Smooth muscle cell (in vitro differentiated cells): ENCODE measurements at regions not wholly inside any gene's neighbourhood (a gene's known extent, or its start where the extent isn't known, plus 50 kb on each side); places are given as distances from the start of the nearest gene placed in this dataset.

Experiments used
- DNase-seq: peaks from one replicate; lab custom pipeline; 2025; ENCODE audit not compliant: unreplicated experiment; lab: John Stamatoyannopoulos, UW
- H2AFZ ChIP-seq: fragments of 200-600 bp; sonication (generic); 2 replicates; pipeline ENCODE4 v1.6.0; 2016; ENCODE audit warnings: antibody characterized with exemption, low read depth, mild to moderate bottlenecking
- H3F3A ChIP-seq: fragments of 200-600 bp; sonication (generic); 2 replicates; pipeline ENCODE4 v1.6.0; 2017; ENCODE audit warnings: antibody characterized with exemption, low read depth
- H3K27ac ChIP-seq: fragments of 200-600 bp; sonication (generic); 2 replicates; pipeline ENCODE4 v1.5.1; 2016; ENCODE audit warnings: low read depth, mild to moderate bottlenecking
- H3K27me3 ChIP-seq: fragments of 200-600 bp; sonication (generic); 2 replicates; pipeline ENCODE4 v1.6.1; 2016; ENCODE audit warnings: low read depth, mild to moderate bottlenecking
- H3K36me3 ChIP-seq: fragments of 200-600 bp; sonication (generic); 2 replicates; pipeline ENCODE4 v1.5.1; 2016; ENCODE audit warnings: low read depth
- H3K4me1 ChIP-seq: fragments of 200-600 bp; sonication (generic); 2 replicates; pipeline ENCODE4 v1.5.1; 2016; ENCODE audit warnings: low read depth
- H3K4me2 ChIP-seq: fragments of 200-600 bp; sonication (generic); 2 replicates; pipeline ENCODE4 v1.6.0; 2016; ENCODE audit warnings: mild to moderate bottlenecking
- H3K4me3 ChIP-seq: fragments of 200-600 bp; sonication (generic); 2 replicates; pipeline ENCODE4 v1.5.1; 2016; ENCODE audit warnings: mild to moderate bottlenecking
- H3K79me2 ChIP-seq: fragments of 200-600 bp; sonication (generic); 2 replicates; pipeline ENCODE4 v1.6.0; 2016; ENCODE audit warnings: low read depth, mild to moderate bottlenecking
- H3K9ac ChIP-seq: fragments of 200-600 bp; sonication (generic); 2 replicates; pipeline ENCODE4 v1.6.0; 2016; ENCODE audit warnings: low read depth
- H3K9me3 ChIP-seq: fragments of 200-600 bp; sonication (generic); replicated peaks from 2 replicates; pipeline ENCODE4 v1.5.1; 2016; ENCODE audit warnings: low read depth
- H4K20me1 ChIP-seq: fragments of 200-600 bp; sonication (generic); 2 replicates; pipeline ENCODE4 v1.6.0; 2016; ENCODE audit warnings: low read depth
- CTCF ChIP-seq: fragments of 200-600 bp; sonication (generic); IDR thresholded peaks from 2 replicates; pipeline ENCODE4 v1.5.1; 2017; ENCODE audit warnings: borderline replicate concordance, mild to moderate bottlenecking, antibody characterized with exemption; ENCODE audit not compliant: insufficient read depth, poor library complexity, severe bottlenecking
- WGBS: methylation state at CpG from one replicate; pipeline ENCODE4 v1.1.7; 2016; ENCODE audit warnings: low lambda C conversion rate; 5-methylcytosine and 5-hydroxymethylcytosine counted together

DNA sequence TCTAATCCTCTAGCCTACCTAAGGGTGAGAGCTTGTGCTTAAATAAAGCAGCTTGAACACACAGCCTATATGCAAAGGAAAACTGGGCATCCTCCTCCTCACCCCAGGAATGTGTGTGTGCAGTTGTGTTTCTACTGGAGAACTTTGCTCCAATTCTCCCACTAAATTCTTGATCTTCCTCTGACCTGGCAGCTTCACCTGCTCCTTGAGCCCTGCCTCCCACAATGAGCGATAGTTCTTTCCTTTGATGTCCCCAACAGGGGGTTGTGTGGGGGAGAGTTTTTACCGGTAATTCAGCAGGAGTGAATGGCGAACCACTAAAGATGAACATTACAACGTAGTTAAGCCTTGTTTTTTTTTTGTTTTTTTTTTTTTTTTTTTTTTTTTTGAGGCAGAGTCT is 113.5 kb upstream of the RCN1 start:
- H3K9ac ChIP-seq = no peak overlapping the region
- H4K20me1 ChIP-seq = no peaks in the 10 kb centered on the region
- no peak for TF ChIP-seq CTCF
- no peak for DNase-seq
- WGBS = 49% methylated on average over 4 of the region's 4 CpGs
- no peak overlapping the region for H3K4me2 ChIP-seq
- no peak overlapping the region for H3K4me3 ChIP-seq
- H3K9me3 ChIP-seq = no peaks in the 10 kb centered on the region
- H3K27me3 ChIP-seq = peaks cover 26% of the 10 kb centered on the region
- H3K79me2 ChIP-seq = no peaks in the 10 kb centered on the region
- H3K36me3 ChIP-seq = no peaks in the 10 kb centered on the region
- H3K27ac ChIP-seq = no peak overlapping the region
- H3K4me1 ChIP-seq = no peaks in the 10 kb centered on the region
- H2AFZ ChIP-seq = no peak overlapping the region
- H3F3A ChIP-seq = no peaks in the 10 kb centered on the region

DNA sequence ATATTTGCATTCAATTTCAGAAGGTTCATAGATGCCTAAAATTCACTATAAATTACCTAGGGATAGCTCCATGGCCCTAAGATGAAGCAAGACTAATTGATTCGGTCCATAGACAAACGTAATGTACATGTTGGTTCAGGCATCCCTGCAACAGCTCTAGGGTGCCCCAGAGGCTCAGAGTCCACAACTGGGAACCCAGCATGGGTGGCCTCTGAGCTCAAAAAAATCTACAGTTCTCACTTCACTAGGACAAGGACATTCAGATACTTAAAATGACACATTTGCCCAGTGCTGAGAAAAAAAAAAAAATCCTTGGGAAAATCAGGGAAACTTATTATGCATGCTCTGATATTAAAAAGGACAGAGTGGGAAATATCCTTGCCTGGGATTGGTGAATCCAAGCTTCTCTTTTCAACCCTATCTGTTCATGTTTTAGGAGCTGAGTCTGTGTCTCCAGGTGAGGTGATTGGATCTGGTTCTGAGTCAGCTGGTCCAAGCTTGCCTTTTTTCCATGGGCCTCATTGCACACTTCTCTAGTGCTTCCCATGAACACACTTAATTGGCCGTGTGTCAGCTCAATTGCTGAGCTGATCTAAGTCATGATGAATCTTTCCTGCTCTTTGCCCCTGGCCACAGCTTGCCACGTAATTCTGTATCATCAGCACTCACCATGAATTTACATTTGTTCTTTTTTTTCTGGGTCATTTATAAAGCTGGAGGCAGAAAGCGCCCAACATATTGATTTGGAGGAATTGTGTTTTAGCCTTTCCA is 116.3 kb upstream of the RCN1 start:
- peaks cover 16% of the 10 kb centered on the region for H3K27me3 ChIP-seq
- H3K27ac ChIP-seq = no peak overlapping the region
- no peak overlapping the region for H2AFZ ChIP-seq
- H3K4me3 ChIP-seq = no peak overlapping the region
- H3K4me1 ChIP-seq = no peaks in the 10 kb centered on the region
- H3K4me2 ChIP-seq = no peak overlapping the region
- H3K79me2 ChIP-seq = no peaks in the 10 kb centered on the region
- no peak overlapping the region for H3K9ac ChIP-seq
- 82% methylated on average over 5 of the region's 5 CpGs for WGBS
- no peaks in the 10 kb centered on the region for H3K9me3 ChIP-seq
- H3K36me3 ChIP-seq = no peaks in the 10 kb centered on the region
- no peak for DNase-seq
- H4K20me1 ChIP-seq = no peaks in the 10 kb centered on the region
- H3F3A ChIP-seq = no peaks in the 10 kb centered on the region
- no peak for TF ChIP-seq CTCF

DNA sequence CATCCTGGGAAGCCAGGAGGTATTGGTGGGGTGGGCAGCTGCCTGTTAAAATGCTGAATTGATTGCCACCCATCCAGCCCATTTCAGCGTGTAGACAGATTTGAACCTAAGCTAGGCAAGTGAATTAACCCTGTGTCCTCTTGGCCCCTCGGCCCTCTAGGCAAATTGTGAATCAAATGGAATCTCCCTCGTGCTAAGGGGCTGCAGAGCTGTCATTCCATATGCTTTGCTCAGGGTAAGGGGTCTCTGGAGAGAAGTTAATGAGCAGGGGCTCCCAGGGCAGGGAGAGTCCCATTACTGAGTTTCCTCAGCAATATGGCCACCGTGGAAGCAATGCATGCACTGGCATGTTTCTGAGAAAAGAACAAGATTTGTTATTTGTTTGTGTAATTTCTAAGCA is 117.7 kb upstream of the RCN1 start:
- no peak overlapping the region for H3K4me3 ChIP-seq
- DNase-seq = no peak
- H3K27ac ChIP-seq = no peak overlapping the region
- no peak overlapping the region for H3K4me2 ChIP-seq
- no peaks in the 10 kb centered on the region for H3K36me3 ChIP-seq
- no peak overlapping the region for H3K9ac ChIP-seq
- no peak for TF ChIP-seq CTCF
- no peaks in the 10 kb centered on the region for H3K9me3 ChIP-seq
- no peaks in the 10 kb centered on the region for H3K4me1 ChIP-seq
- H3K27me3 ChIP-seq = peaks cover 13% of the 10 kb centered on the region
- H2AFZ ChIP-seq = no peak overlapping the region
- no peaks in the 10 kb centered on the region for H3F3A ChIP-seq
- H3K79me2 ChIP-seq = no peaks in the 10 kb centered on the region
- no peaks in the 10 kb centered on the region for H4K20me1 ChIP-seq
- whole genome bisulfite sequencing = 88% methylated on average over 4 of the region's 4 CpGs

GRCh38 chr11:31972623-31973022 is 118.3 kb upstream of the RCN1 start:
- no peak overlapping the region for H3K27ac ChIP-seq
- H3K4me3 ChIP-seq = no peak overlapping the region
- H3K9me3 ChIP-seq = no peaks in the 10 kb centered on the region
- no peaks in the 10 kb centered on the region for H3K4me1 ChIP-seq
- no peak for DNase-seq
- TF ChIP-seq CTCF = no peak
- no peaks in the 10 kb centered on the region for H3F3A ChIP-seq
- H3K9ac ChIP-seq = no peak overlapping the region
- H3K27me3 ChIP-seq = peaks cover 13% of the 10 kb centered on the region
- H3K36me3 ChIP-seq = no peaks in the 10 kb centered on the region
- H2AFZ ChIP-seq = no peak overlapping the region
- no peak overlapping the region for H3K4me2 ChIP-seq
- H4K20me1 ChIP-seq = no peaks in the 10 kb centered on the region
- no peaks in the 10 kb centered on the region for H3K79me2 ChIP-seq
- WGBS = 82% methylated on average over 5 of the region's 5 CpGs
